GM18502 (cell line): ENCODE measurements at regions not wholly inside any gene's neighbourhood (a gene's known extent, or its start where the extent isn't known, plus 50 kb on each side); places are given as distances from the start of the nearest gene placed in this dataset.
"Not testable (repeated sequence)": the region's sequence is repeated elsewhere in the genome, so short reads cannot be mapped to it uniquely, and the experiment has no call there.

Experiments used
- ATAC-seq: cut with Tn5 transposase; IDR thresholded peaks from one replicate; pipeline ENCODE4 v1.9.1; 2021; ENCODE audit warnings: mild to moderate bottlenecking; ENCODE audit not compliant: unreplicated experiment, poor library complexity

- ATAC-seq, result no peak
Measured at GRCh38 chr1:214136324-214136919, 144.5 kb upstream of the SMYD2 start.

DNA sequence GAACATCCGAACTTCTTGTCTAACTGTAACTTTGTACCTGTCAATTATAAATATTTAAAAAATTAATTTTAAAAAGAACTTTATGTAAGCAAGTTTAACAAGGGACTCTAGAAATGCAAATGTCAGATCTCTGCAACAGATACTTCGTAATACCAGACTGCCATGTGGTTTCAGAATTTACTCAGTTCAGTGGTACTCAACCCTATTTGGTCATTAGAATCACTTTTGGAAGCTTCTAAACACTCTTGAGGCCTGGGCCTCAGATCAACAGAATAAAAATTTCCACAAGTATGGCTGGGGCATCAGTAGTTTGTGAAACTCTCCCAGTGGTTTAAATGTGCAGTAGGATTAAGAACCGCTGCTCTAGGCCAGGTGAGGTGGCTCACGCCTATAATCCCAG lies 139.5 kb upstream of the SMYD2 start:
- ATAC-seq, result no peak

- ATAC-seq, result no peak
Measured at GRCh38 chr1:214143006-214143992, 137.7 kb upstream of the SMYD2 start.

DNA sequence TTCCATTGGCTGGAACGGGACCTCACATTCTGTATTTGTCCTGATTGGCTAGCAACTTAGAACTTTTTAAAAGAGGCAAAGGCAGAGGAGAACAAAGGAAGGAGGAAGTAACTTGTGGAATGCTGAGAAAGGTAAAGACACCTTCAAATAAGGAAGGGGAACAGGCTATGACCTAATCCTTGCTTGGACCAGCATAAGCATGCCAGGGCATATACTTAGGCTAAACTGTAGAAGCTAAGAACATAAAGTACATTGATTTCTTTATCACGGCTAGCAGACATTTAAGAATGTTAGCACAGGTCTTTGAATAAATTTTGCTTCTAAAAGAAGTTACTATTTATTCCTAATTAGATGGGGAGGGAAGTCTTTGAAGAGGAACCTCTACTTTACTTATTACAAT lies 136.4 kb upstream of the SMYD2 start:
- ATAC-seq, result not testable (repeated sequence)

- peak; percentile 56 for ATAC-seq
Measured at GRCh38 chr1:214146523-214146922, 134.4 kb upstream of the SMYD2 start.

GRCh38 chr1:214154596-214155292 lies 126.2 kb upstream of the SMYD2 start:
- ATAC-seq, result no peak

- no peak for ATAC-seq
Measured at GRCh38 chr1:214155987-214156625, 124.9 kb upstream of the SMYD2 start.

DNA sequence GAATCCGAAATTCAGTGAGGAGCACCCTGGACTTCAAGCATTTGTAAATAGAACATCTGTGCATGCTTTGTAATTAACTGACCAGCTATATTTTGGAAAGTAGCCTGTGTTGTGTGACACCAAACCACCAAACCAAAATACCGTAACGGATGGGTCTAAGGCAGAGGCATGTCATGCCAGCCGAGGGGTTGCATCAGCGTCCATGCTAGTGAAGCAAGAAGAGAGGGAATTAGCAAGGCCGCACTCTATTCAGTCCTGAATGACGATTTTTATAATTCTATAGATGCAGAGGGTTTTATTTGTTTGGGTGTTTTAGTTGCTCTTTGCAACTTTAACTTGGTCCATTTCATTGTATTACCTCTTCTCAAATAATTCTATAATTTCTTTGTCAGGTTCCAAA lies 116.8 kb upstream of the SMYD2 start:
- ATAC-seq, result no peak

DNA sequence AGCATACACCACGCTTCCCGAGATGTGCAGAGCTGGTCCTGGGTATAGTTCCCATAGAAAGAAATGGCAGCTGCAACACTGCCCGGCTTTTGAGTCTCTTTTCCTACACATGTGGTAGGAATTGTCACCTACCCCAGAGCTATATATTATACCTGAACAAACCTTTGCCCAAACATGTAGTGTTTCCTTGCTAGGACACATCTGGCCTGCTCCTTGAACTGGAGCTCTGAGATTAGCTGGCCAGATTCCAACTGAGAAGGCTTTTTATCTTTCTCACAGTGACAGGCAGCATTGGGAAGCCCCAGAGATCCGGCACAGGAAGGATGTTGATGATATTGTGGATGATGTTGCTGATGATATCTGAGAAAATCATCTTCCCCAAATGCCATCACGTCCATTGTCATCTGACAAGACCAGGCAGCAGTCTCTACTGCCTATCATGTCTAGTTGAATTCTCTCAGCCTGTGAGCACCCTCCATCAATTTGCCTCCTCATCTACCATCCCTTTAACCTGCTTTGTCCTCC lies 115.0 kb upstream of the SMYD2 start:
- no peak for ATAC-seq

DNA sequence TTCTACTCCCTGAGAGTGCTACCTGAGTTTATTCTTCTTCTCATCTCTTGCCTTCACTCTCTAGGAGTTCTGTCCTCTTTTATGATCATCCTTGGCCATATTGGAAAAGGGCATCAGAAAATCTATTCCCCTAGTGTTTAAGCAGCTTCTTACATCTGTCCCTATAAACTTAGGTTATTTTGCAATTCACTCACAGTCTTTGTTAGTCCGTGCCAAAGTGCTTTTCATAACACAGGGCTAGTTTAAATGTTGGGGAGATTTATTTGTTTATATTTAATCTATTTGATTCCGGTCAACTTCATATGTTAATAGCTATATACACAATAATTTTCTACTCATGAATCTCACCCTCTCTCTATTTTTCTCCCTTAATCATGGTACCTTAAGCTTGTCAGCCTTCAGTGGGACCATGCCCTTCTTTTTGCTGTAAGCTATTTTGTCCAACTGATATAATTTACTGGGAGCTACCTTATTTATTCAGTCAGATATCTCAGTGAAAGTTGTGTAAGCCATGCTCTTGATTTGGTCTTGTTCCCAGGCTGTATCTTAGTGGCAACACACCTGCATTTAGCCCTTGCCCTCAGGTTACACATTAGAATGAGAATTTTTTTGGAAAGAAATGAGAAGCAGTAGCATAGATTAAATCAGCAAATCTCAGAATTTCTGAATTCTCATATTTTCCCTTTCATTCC lies 106.3 kb upstream of the SMYD2 start:
- ATAC-seq, result no peak

GRCh38 chr1:214178102-214178501 lies 102.9 kb upstream of the SMYD2 start:
- no peak for ATAC-seq

GRCh38 chr1:214184992-214185391 lies 96.0 kb upstream of the SMYD2 start:
- no peak for ATAC-seq

DNA sequence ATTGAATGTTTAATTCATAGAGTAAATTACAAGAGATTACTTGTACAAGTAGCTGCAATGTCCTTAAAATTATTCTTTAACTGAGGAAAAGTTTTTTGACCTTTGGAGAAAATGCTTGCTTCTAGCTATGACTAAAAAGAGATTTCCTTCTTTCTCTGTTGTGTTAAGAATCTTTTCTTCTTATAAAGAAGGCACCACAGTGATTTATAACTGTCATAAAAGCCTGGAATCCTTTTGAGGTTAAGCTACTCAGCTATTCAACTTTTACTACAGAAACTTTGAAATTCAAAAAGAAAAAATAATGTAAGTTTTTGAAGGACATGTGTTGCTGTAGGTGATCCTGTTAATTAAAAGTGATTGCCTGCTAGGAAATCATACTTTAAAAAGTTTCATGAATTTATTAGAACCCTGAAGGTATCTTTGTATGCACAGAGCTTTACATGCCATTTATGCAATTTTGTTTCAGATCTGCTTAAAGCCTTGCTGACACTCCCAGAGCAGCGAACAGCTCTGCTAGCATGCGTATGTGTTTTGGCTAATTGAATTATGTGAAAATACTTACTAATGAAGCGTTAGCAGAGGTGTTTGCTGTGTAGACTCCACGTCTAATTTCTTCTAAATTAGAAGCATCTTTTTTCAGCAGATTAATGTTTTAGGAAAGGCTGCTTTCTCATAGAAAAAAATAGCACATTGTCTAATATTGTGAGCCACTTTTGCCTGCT lies 94.7 kb upstream of the SMYD2 start:
- ATAC-seq, result no peak

GRCh38 chr1:214187121-214187900 lies 93.6 kb upstream of the SMYD2 start:
- ATAC-seq, result no peak

GRCh38 chr1:214187933-214188332 lies 93.0 kb upstream of the SMYD2 start:
- no peak for ATAC-seq

DNA sequence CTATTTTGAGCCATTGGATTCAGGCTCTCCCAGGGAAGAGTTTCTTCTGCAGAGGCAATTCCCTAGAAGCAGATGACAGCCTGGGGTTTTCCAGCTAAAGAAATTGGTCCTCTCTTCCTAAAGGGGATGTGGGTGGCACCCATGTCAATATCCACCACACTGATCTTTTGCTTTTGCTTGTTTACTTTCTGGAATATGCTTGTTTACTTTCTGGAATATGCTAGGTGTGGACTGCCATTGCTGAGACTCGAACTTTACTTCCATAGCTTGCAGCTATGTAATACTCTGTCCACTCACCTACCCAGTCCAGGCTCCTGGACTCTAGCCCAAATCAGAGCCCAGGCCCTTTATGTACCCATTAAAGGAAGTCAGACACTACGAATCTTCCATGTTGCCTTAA lies 92.1 kb upstream of the SMYD2 start:
- no peak for ATAC-seq

DNA sequence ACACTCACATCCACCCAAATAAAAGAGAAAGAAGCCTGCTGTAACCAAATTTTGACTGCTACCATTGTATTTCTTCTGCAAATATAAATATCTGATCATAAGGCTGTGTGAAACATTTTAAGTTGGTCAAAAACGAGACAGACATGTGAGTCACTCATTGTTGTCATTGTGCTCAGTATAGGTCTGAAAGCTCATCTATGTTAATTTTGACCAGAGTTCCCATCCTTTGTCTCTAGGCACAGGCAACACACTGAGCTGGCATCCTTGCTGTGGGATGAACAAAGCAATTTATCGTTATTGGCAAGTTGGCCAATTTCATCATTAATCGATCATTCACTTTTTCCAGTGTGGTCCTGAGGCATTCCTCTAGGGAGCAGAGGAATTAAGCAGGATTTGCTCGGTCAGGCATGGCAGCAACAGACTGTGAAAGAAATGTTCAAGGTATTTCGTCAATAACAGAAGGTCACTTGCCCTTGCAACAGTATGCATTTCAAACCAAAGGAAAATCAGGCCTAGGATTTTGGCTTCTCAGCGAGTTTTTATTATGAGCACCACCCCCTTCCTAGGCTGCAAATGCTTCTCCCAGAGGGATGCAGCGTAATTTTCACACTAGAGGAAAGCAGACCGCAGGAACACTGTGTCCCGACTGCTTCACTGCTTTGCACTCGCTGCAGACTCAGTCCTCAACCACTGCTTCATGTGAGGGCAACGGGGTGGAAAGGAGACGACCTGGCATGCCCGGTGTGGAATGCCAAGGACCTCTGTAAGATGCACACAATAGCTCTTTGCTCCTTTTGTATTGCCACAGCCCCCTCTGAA lies 87.9 kb upstream of the SMYD2 start:
- ATAC-seq, result no peak

DNA sequence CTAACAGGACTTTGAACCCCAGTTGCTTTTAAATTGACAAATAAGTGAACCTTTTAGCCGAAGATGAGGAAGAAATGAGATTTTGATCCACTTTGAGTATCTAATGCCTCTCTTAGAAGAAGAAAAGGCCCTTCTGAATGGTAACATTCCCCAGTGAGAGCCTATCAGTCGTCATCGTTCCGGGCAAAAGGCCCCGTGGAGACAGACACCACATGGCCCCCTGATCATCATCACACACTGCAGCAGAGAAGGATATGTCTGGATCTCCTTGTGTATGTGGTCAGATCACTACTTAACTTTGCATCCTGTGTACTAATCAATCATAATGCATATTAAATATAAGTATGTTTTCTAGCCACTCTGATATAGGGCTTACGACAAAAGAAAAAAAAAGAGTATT lies 87.3 kb upstream of the SMYD2 start:
- ATAC-seq, result no peak
